ENCODE measurements at regions not wholly inside any gene's neighbourhood (a gene's known extent, or its start where the extent isn't known, plus 50 kb on each side); places are given as distances from the start of the nearest gene placed in this dataset.

- Histone ChIP-seq H3K36me3 (ENCODE audit: control insufficient read depth, low read depth, low read length) (no peaks in the 10 kb centered on the region), H3K27me3 (ENCODE audit: control insufficient read depth, insufficient read depth, low read length) (no peaks in the 10 kb centered on the region), H3K27ac (ENCODE audit: low read length) (no peak overlapping the region), H3K9me3 (ENCODE audit: control insufficient read depth, low read depth, low read length) (peaks cover 7% of the 10 kb centered on the region), H3K4me1 (ENCODE audit: control insufficient read depth, low read depth, low read length) (no peaks in the 10 kb centered on the region), H3K4me3 (ENCODE audit: low read length) (no peak overlapping the region), H3K9ac (ENCODE audit: low read length) (no peak overlapping the region)
Measured at GRCh38 chr2:150581717-150582472, 94.4 kb upstream of the RND3 start.

GRCh38 chr2:150578481-150578880 is 91.0 kb upstream of the RND3 start:
- H3K9ac ChIP-seq (ENCODE audit: low read length), result no peak overlapping the region
- no peaks in the 10 kb centered on the region for H3K4me1 ChIP-seq (ENCODE audit: control insufficient read depth, low read depth, low read length)
- H3K27ac ChIP-seq (ENCODE audit: low read length), result no peak overlapping the region
- H3K36me3 ChIP-seq (ENCODE audit: control insufficient read depth, low read depth, low read length), result no peaks in the 10 kb centered on the region
- no peaks in the 10 kb centered on the region for H3K27me3 ChIP-seq (ENCODE audit: control insufficient read depth, insufficient read depth, low read length)
- peaks cover 7% of the 10 kb centered on the region for H3K9me3 ChIP-seq (ENCODE audit: control insufficient read depth, low read depth, low read length)
- H3K4me3 ChIP-seq (ENCODE audit: low read length), result no peak overlapping the region

DNA sequence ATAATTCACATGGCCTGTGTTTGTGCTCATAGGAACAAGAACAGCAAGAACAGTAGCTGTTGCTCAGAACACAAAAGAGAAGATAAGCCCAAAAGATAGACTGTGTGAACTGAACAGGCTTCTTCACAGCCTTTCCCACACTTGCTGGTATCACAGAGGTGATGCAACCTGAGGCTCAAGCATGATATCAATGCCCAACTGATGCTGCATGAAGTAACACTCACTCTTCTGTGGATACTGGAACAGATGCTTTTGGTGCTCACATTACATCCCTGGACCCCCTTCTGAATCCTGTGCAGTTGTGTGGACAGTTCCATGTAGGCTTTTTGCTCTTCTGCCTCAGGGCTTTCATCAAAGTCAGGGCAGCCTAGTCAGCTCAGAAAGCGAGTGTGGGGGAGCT is 88.4 kb upstream of the RND3 start:
- no peak overlapping the region for H3K9ac ChIP-seq (ENCODE audit: low read length)
- no peak overlapping the region for H3K27ac ChIP-seq (ENCODE audit: low read length)
- H3K9me3 ChIP-seq (ENCODE audit: control insufficient read depth, low read depth, low read length), result peaks cover 7% of the 10 kb centered on the region
- H3K4me3 ChIP-seq (ENCODE audit: low read length), result no peak overlapping the region
- no peaks in the 10 kb centered on the region for H3K27me3 ChIP-seq (ENCODE audit: control insufficient read depth, insufficient read depth, low read length)
- no peaks in the 10 kb centered on the region for H3K36me3 ChIP-seq (ENCODE audit: control insufficient read depth, low read depth, low read length)
- no peaks in the 10 kb centered on the region for H3K4me1 ChIP-seq (ENCODE audit: control insufficient read depth, low read depth, low read length)

- no peaks in the 10 kb centered on the region for H3K36me3 ChIP-seq (ENCODE audit: control insufficient read depth, low read depth, low read length)
- no peak overlapping the region for H3K27ac ChIP-seq (ENCODE audit: low read length)
- no peaks in the 10 kb centered on the region for H3K4me1 ChIP-seq (ENCODE audit: control insufficient read depth, low read depth, low read length)
- no peak overlapping the region for H3K9ac ChIP-seq (ENCODE audit: low read length)
- H3K27me3 ChIP-seq (ENCODE audit: control insufficient read depth, insufficient read depth, low read length), result no peaks in the 10 kb centered on the region
- no peak overlapping the region for H3K4me3 ChIP-seq (ENCODE audit: low read length)
- peaks cover 2% of the 10 kb centered on the region for H3K9me3 ChIP-seq (ENCODE audit: control insufficient read depth, low read depth, low read length)
Measured at GRCh38 chr2:150572961-150573395, 85.5 kb upstream of the RND3 start.

GRCh38 chr2:150572194-150572766 is 84.8 kb upstream of the RND3 start:
- Histone ChIP-seq H3K9ac (ENCODE audit: low read length) (no peak overlapping the region), H3K27me3 (ENCODE audit: control insufficient read depth, insufficient read depth, low read length) (no peaks in the 10 kb centered on the region), H3K4me3 (ENCODE audit: low read length) (no peak overlapping the region), H3K27ac (ENCODE audit: low read length) (no peak overlapping the region), H3K36me3 (ENCODE audit: control insufficient read depth, low read depth, low read length) (no peaks in the 10 kb centered on the region), H3K4me1 (ENCODE audit: control insufficient read depth, low read depth, low read length) (no peaks in the 10 kb centered on the region), H3K9me3 (ENCODE audit: control insufficient read depth, low read depth, low read length) (no peaks in the 10 kb centered on the region)

- Histone ChIP-seq H3K27me3 (ENCODE audit: control insufficient read depth, insufficient read depth, low read length) (no peaks in the 10 kb centered on the region), H3K27ac (ENCODE audit: low read length) (no peak overlapping the region), H3K4me1 (ENCODE audit: control insufficient read depth, low read depth, low read length) (no peaks in the 10 kb centered on the region), H3K9me3 (ENCODE audit: control insufficient read depth, low read depth, low read length) (no peaks in the 10 kb centered on the region), H3K9ac (ENCODE audit: low read length) (no peak overlapping the region), H3K4me3 (ENCODE audit: low read length) (no peak overlapping the region), H3K36me3 (ENCODE audit: control insufficient read depth, low read depth, low read length) (no peaks in the 10 kb centered on the region)
Measured at GRCh38 chr2:150571121-150571520, 83.7 kb upstream of the RND3 start.

GRCh38 chr2:150570712-150571111 is 83.2 kb upstream of the RND3 start:
- no peaks in the 10 kb centered on the region for H3K36me3 ChIP-seq (ENCODE audit: control insufficient read depth, low read depth, low read length)
- H3K9ac ChIP-seq (ENCODE audit: low read length), result no peak overlapping the region
- no peaks in the 10 kb centered on the region for H3K27me3 ChIP-seq (ENCODE audit: control insufficient read depth, insufficient read depth, low read length)
- H3K9me3 ChIP-seq (ENCODE audit: control insufficient read depth, low read depth, low read length), result no peaks in the 10 kb centered on the region
- H3K4me1 ChIP-seq (ENCODE audit: control insufficient read depth, low read depth, low read length), result no peaks in the 10 kb centered on the region
- no peak overlapping the region for H3K27ac ChIP-seq (ENCODE audit: low read length)
- H3K4me3 ChIP-seq (ENCODE audit: low read length), result no peak overlapping the region

DNA sequence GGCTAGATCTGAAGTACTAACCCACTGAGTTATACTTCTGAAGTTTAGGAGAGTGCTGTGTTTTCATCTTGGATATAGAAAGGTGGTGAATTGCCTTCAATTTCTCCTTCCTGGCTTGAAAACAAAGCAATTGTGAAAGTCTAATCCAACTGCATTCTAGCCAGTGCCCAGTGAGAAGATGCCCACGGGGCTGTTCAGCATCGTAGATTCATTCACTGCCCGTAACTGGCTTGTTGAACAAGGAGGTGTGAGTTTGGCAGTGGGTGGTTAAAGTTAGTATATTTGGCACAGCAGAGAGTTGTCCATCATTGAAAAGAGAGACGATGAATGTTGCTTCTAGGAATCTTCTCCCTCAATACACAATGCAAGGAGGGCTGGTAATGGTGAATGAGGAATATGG is 82.3 kb upstream of the RND3 start:
- Histone ChIP-seq H3K4me3 (ENCODE audit: low read length) (no peak overlapping the region), H3K4me1 (ENCODE audit: control insufficient read depth, low read depth, low read length) (no peaks in the 10 kb centered on the region), H3K9me3 (ENCODE audit: control insufficient read depth, low read depth, low read length) (no peaks in the 10 kb centered on the region), H3K9ac (ENCODE audit: low read length) (no peak overlapping the region), H3K27me3 (ENCODE audit: control insufficient read depth, insufficient read depth, low read length) (no peaks in the 10 kb centered on the region), H3K27ac (ENCODE audit: low read length) (no peak overlapping the region), H3K36me3 (ENCODE audit: control insufficient read depth, low read depth, low read length) (no peaks in the 10 kb centered on the region)

- no peaks in the 10 kb centered on the region for H3K36me3 ChIP-seq (ENCODE audit: control insufficient read depth, low read depth, low read length)
- no peak overlapping the region for H3K9ac ChIP-seq (ENCODE audit: low read length)
- H3K4me3 ChIP-seq (ENCODE audit: low read length), result no peak overlapping the region
- H3K27ac ChIP-seq (ENCODE audit: low read length), result no peak overlapping the region
- no peaks in the 10 kb centered on the region for H3K4me1 ChIP-seq (ENCODE audit: control insufficient read depth, low read depth, low read length)
- no peaks in the 10 kb centered on the region for H3K9me3 ChIP-seq (ENCODE audit: control insufficient read depth, low read depth, low read length)
- no peaks in the 10 kb centered on the region for H3K27me3 ChIP-seq (ENCODE audit: control insufficient read depth, insufficient read depth, low read length)
Measured at GRCh38 chr2:150567771-150568301, 80.4 kb upstream of the RND3 start.

DNA sequence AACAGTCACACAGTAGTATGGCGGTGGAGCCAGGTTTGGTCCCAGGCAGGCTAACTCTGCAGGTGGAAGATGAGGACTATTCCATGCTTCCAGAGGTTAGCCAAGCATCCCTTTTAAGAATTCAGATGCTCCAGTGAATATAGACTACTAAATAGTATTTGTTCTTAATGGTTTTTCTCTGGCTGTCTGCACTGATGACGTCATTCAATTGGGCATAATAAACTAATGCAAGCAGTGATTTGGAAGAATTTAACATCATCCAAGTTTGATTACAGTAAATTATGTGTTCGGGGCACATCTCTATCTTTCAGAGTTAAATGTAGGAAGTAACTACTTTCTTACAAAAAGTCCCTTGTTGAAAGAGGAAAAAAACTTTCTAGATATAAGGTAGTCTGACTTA is 78.8 kb upstream of the RND3 start:
- H3K9ac ChIP-seq (ENCODE audit: low read length), result no peak overlapping the region
- no peaks in the 10 kb centered on the region for H3K4me1 ChIP-seq (ENCODE audit: control insufficient read depth, low read depth, low read length)
- no peak overlapping the region for H3K27ac ChIP-seq (ENCODE audit: low read length)
- H3K36me3 ChIP-seq (ENCODE audit: control insufficient read depth, low read depth, low read length), result no peaks in the 10 kb centered on the region
- H3K4me3 ChIP-seq (ENCODE audit: low read length), result no peak overlapping the region
- no peaks in the 10 kb centered on the region for H3K9me3 ChIP-seq (ENCODE audit: control insufficient read depth, low read depth, low read length)
- no peaks in the 10 kb centered on the region for H3K27me3 ChIP-seq (ENCODE audit: control insufficient read depth, insufficient read depth, low read length)

DNA sequence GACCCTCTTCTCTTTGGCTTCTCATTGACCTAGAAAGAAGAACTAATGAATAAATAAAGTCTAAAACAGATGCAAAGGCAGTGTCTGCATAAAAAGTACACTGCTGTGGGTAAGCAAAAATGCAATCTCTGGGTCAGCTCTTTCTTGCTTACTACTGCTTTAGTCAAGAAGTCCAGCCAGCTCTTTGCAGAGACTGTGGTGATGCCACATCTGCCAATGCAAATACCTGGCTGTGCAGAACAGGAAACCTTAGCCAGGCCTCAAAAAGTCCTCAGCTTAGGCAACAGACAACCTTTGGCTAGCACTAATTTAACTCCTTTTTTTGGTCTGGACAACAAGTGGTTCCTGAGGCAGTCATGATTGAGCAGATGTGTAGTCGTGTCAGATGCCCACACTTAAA is 73.6 kb upstream of the RND3 start:
- H3K27ac ChIP-seq (ENCODE audit: low read length), result no peak overlapping the region
- H3K4me1 ChIP-seq (ENCODE audit: control insufficient read depth, low read depth, low read length), result peaks cover 7% of the 10 kb centered on the region
- no peaks in the 10 kb centered on the region for H3K36me3 ChIP-seq (ENCODE audit: control insufficient read depth, low read depth, low read length)
- H3K9me3 ChIP-seq (ENCODE audit: control insufficient read depth, low read depth, low read length), result no peaks in the 10 kb centered on the region
- no peak overlapping the region for H3K9ac ChIP-seq (ENCODE audit: low read length)
- H3K27me3 ChIP-seq (ENCODE audit: control insufficient read depth, insufficient read depth, low read length), result no peaks in the 10 kb centered on the region
- no peak overlapping the region for H3K4me3 ChIP-seq (ENCODE audit: low read length)
